HepG2 (cell line): ENCODE measurements at regions not wholly inside any gene's neighbourhood (a gene's known extent, or its start where the extent isn't known, plus 50 kb on each side); places are given as distances from the start of the nearest gene placed in this dataset.

Experiments used
- ATAC-seq: fragments of 200-7000 bp; cut with Tn5 transposase; 3 replicates; pipeline ENCODE4 v1.9.1; 2020; ENCODE audit warnings: mild to moderate bottlenecking, moderate library complexity
- BruUV-seq: library from RNA; stranded (reverse); fragments of 400-500 nt; replicated peaks from 2 replicates; lab custom pipeline; 2021; lab: Mats Ljungman, UMichigan
- CTCF ChIA-PET: fragments of 300-600 bp; formaldehyde crosslinking; extraction: SDS; loops from one replicate; lab custom pipeline; 2021; ENCODE audit warnings: low total read pairs, inconsistent platforms, low intra/inter-chr PET ratio; lab: Yijun Ruan, JAX
- POLR2A ChIA-PET: fragments of 350-600 bp; sonication (Branson Sonifier 250); formaldehyde crosslinking; loops from one replicate; lab custom pipeline; 2020; ENCODE audit warnings: antibody characterized with exemption, inconsistent platforms; lab: Yijun Ruan, JAX
- DNase-seq: peaks from one replicate; pipeline ENCODE4 v3.0.0-alpha.2; 2015; ENCODE audit warnings: low spot score
- FAIRE-seq: peaks from 3 replicates; lab custom pipeline; 2011; peaks lifted over from hg19 to GRCh38; lab: Jason Lieb, UNC
- H2AFZ ChIP-seq: one replicate; pipeline ENCODE4 v1.6.1; 2011; ENCODE audit warnings: low read length, inconsistent platforms
- H3K27ac ChIP-seq: fragments of 300-600 bp; 3 replicates; pipeline ENCODE4 v1.8.0; 2011; ENCODE audit warnings: mixed run types, mild to moderate bottlenecking, mixed read lengths, low read length, inconsistent platforms; ENCODE audit not compliant: insufficient read depth; ENCODE audit errors: extremely low read length
- H3K27me3 ChIP-seq, 2 experiments: fragments of 200-600 bp in 1 of 2; 2 replicates in 1 of 2; 3 replicates in 1 of 2; pipeline versions ENCODE4 v1.6.0 to v1.8.0; 2011; ENCODE audit warnings: low read length in 2 of 2, mild to moderate bottlenecking in 2 of 2, moderate library complexity in 2 of 2, inconsistent platforms in 1 of 2; ENCODE audit not compliant: insufficient read depth in 2 of 2, control insufficient read depth in 1 of 2
- H3K36me3 ChIP-seq, 2 experiments: fragments of 200-600 bp in 1 of 2; replicated peaks in 1 of 2; 2 replicates in 1 of 2; 3 replicates in 1 of 2; pipeline versions ENCODE4 v1.5.1 to v1.8.0; 2011; ENCODE audit warnings: low read length in 2 of 2, inconsistent platforms in 1 of 2; ENCODE audit not compliant: insufficient read depth in 2 of 2, control insufficient read depth in 1 of 2
- H3K4me1 ChIP-seq: 2 replicates; pipeline ENCODE4 v1.5.1; 2012; ENCODE audit warnings: low read length, inconsistent platforms; ENCODE audit not compliant: insufficient read depth
- H3K4me2 ChIP-seq: 2 replicates; pipeline ENCODE4 v1.6.0; 2011; ENCODE audit warnings: low read depth, low read length, inconsistent platforms
- H3K4me3 ChIP-seq, 3 experiments: fragments of 200-600 bp in 1 of 3; sonication (generic), shearing (Covaris generic) in 1 of 3; replicated peaks in 1 of 3; 2 replicates each; pipeline ENCODE4 v1.5.1; 2011 to 2016; ENCODE audit warnings: low read length in 3 of 3, inconsistent platforms in 2 of 3, low read depth in 2 of 3, mild to moderate bottlenecking in 2 of 3, control low read depth in 1 of 3, mixed read lengths in 1 of 3; ENCODE audit not compliant: insufficient read depth in 1 of 3
- H3K79me2 ChIP-seq: one replicate; pipeline ENCODE4 v1.6.1; 2011; ENCODE audit warnings: low read length, inconsistent platforms; ENCODE audit not compliant: insufficient read depth
- H3K9ac ChIP-seq: 2 replicates; pipeline ENCODE4 v1.6.0; 2011; ENCODE audit warnings: mild to moderate bottlenecking, low read depth, low read length, inconsistent platforms; ENCODE audit not compliant: insufficient read depth
- H3K9me3 ChIP-seq: 2 replicates; pipeline ENCODE4 v1.5.1; 2012; ENCODE audit warnings: mild to moderate bottlenecking, low read length
- H4K20me1 ChIP-seq: 2 replicates; pipeline ENCODE4 v1.6.0; 2011; ENCODE audit warnings: inconsistent platforms, mild to moderate bottlenecking, low read length, moderate library complexity; ENCODE audit not compliant: insufficient read depth
- BATF2 ChIP-seq: sonication (generic); formaldehyde crosslinking; IDR thresholded peaks from 2 replicates; pipeline ENCODE4 v1.8.0; 2022; ENCODE audit warnings: mild to moderate bottlenecking, missing genetic modification reagents, moderate library complexity
- CENPT ChIP-seq: sonication (generic); formaldehyde crosslinking; IDR thresholded peaks from 2 replicates; pipeline ENCODE4 v1.8.0; 2022; ENCODE audit warnings: low read depth, mild to moderate bottlenecking, moderate library complexity, missing genetic modification reagents
- E2F2 ChIP-seq: sonication (generic); formaldehyde crosslinking; IDR thresholded peaks from 2 replicates; pipeline ENCODE4 v1.4.0; 2020; ENCODE audit warnings: missing genetic modification reagents, borderline replicate concordance
- RNF219 ChIP-seq: sonication (generic); formaldehyde crosslinking; IDR thresholded peaks from 2 replicates; pipeline ENCODE4 v1.5.0; 2020; ENCODE audit warnings: mild to moderate bottlenecking, missing genetic modification reagents
- ZNF318 ChIP-seq: sonication (generic); formaldehyde crosslinking; IDR thresholded peaks from 2 replicates; pipeline ENCODE4 v1.4.0; 2020; ENCODE audit warnings: mild to moderate bottlenecking, missing genetic modification reagents
- ZNF33B ChIP-seq: sonication (generic); formaldehyde crosslinking; IDR thresholded peaks from 2 replicates; pipeline ENCODE4 v1.5.1; 2020; ENCODE audit warnings: mild to moderate bottlenecking, missing genetic modification reagents
- WGBS: methylation state at CpG from one replicate; pipeline ENCODE4 v1.1.6; 2017; ENCODE audit warnings: low lambda C conversion rate; 5-methylcytosine and 5-hydroxymethylcytosine counted together
- in situ Hi-C: cut with HindIII; loops from 2 replicates; pipeline ENCODE4 v1.10.0; 2017; ENCODE audit warnings: low pct_unique_long_range_greater_than_20kb; ENCODE audit not compliant: extremely low pct_ligation_motif_present
- intact Hi-C: fragments of 100-400 bp; cut with micrococcal nuclease; formaldehyde crosslinking; loops from one replicate; pipeline ENCODE4 v1.10.0; 2022; ENCODE audit not compliant: unreplicated experiment

- Histone ChIP-seq H4K20me1 (no peaks in the 10 kb centered on the region), H3K36me3 (no peaks in the 10 kb centered on the region), H3K27me3 (peaks cover 0 to 16% of the 10 kb centered on the region in 2 experiments; a peak in 2 of 5 replicates), H3K4me3 (no peak overlapping the region), H2AFZ (no peak overlapping the region), H3K4me1 (no peaks in the 10 kb centered on the region), H3K79me2 (no peaks in the 10 kb centered on the region), H3K9me3 (no peaks in the 10 kb centered on the region), H3K4me2 (no peak overlapping the region), H3K9ac (no peak overlapping the region), H3K27ac (no peak overlapping the region)
- in situ Hi-C loops (no loop called here), intact Hi-C loops (no loop called here)
- no peak for ATAC-seq
- BruUV-seq = no TSS peak
- no peak for DNase-seq
- CTCF ChIA-PET = no interaction called here
- no peak for FAIRE-seq
- 0% methylated on average over 2 of the region's 2 CpGs for WGBS
- POLR2A ChIA-PET = no interaction called here
- no peak for TF ChIP-seq ZNF33B (CRISPR knock-in tag)
- TF ChIP-seq RNF219 = no peak
- no peak for TF ChIP-seq E2F2 (CRISPR knock-in tag)
- TF ChIP-seq BATF2 (CRISPR knock-in tag) = no peak
- TF ChIP-seq ZNF318 (CRISPR knock-in tag) = no peak
- TF ChIP-seq CENPT (CRISPR knock-in tag) = no peak
These were observed 207.5 kb upstream of the PELI2 start for GRCh38 chr14:55910601-55911243.
